ENCODE measurements at regions not wholly inside any gene's neighbourhood (a gene's known extent, or its start where the extent isn't known, plus 50 kb on each side); places are given as distances from the start of the nearest gene placed in this dataset.
A peak's percentile ranks its signal among the peaks of the same experiment; 100 is the strongest.

DNA sequence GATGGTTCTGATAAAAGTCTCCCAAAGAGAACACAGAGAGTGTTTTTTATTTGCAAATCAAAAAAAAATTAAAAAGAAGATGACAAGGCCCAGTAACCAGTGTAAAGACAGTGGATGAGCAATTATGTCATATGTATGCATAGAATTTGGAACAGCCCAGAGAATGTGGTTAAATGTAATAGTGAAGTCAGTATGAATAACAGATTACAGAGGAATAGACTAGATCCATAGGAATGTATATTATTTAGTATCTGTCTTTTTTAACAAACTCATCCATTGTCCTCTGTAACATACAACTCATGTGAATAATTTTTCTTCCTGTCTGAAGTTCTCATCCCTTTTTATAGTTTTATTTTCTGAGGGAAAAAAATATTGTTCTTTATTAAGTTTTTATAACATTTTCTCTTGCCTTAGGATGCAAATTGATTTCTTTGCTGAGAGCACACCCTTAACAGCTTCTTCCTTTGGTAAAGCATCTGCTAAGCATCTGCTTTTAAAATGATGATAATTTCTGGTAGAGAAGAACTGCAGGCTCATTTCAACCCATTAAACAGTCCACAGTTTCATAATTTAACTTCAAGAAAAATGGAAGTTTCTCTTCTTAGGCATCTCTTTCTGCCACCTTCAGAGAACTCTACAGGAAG, 266.5 kb upstream of the MTNR1B start:
- Histone ChIP-seq H3K27me3 (ENCODE audit: insufficient read depth) (no peaks in the 10 kb centered on the region), H3K4me2 (peak overlapping the region; percentile 63; the same call in 1 of the 2 replicates), H3F3A (replicated peaks; ENCODE audit: insufficient read depth) (peaks cover 39% of the 10 kb centered on the region), H3K4me1 (ENCODE audit: control insufficient read depth in 1 of 2, insufficient read depth in 2 of 2, low read depth in 1 of 2, low read length in 1 of 2) (peaks cover 5 to 34% of the 10 kb centered on the region in 2 experiments), H3K9me3 (no peaks in the 10 kb centered on the region), H3K9ac (peak overlapping the region; percentile 77), H2AFZ (ENCODE audit: low read depth) (peak overlapping the region; percentile 32; the same call in 1 of the 2 replicates), H3K36me3 (replicated peaks in 1 of 2; ENCODE audit: control insufficient read depth in 1 of 2, insufficient read depth in 2 of 2, low read length in 1 of 2) (no peaks in the 10 kb centered on the region), H3K27ac (ENCODE audit: low read depth in 2 of 2, low read length in 1 of 2) (peak overlapping the region; percentile 29 to 98; a peak in 3 of 4 replicates), H4K20me1 (ENCODE audit: insufficient read depth) (no peaks in the 10 kb centered on the region), H3K79me2 (ENCODE audit: insufficient read depth) (no peaks in the 10 kb centered on the region), H3K4me3 (ENCODE audit: low read depth in 2 of 2, low read length in 1 of 2) (no peak overlapping the region), H3K9me2 (no peaks in the 10 kb centered on the region)
- TF ChIP-seq FOSL2 (IDR thresholded peaks at IDR 0.05; ENCODE audit: borderline replicate concordance, low read depth) (peak; percentile 69), SMC3 (IDR thresholded peaks at IDR 0.05; ENCODE audit: low read depth, low read length) (no peak), EP300 (IDR thresholded peaks at IDR 0.05; ENCODE audit: borderline replicate concordance in 1 of 2, low read depth in 1 of 2, low read length in 1 of 2) (peak in 1 of 2 experiments; percentile 84; a peak in 2 of 4 replicates), TCF12 (IDR thresholded peaks at IDR 0.05) (peak; percentile 90), JUND (IDR thresholded peaks at IDR 0.05) (peak; percentile 78), ELF1 (IDR thresholded peaks at IDR 0.05) (no peak), FOXM1 (IDR thresholded peaks at IDR 0.05; ENCODE audit: low read depth) (peak; percentile 55; the same call in 1 of the 2 replicates), RXRA (IDR thresholded peaks at IDR 0.05; ENCODE audit: borderline replicate concordance, low read depth) (0 out of 2 replicates have a peak, but pooled peaks have one; percentile 17), NFIC (IDR thresholded peaks at IDR 0.05; ENCODE audit: borderline replicate concordance) (peak; percentile 74), NRF1 (IDR thresholded peaks at IDR 0.05; ENCODE audit: low read depth, low read length) (no peak), TEAD4 (IDR thresholded peaks at IDR 0.05; ENCODE audit: borderline replicate concordance, insufficient read depth) (peak; percentile 84; the same call in 1 of the 2 replicates), POLR2AphosphoS5 (IDR thresholded peaks at IDR 0.05; ENCODE audit: low read depth, low read length) (no peak; the same call in 1 of the 2 replicates)
- TF ChIP-seq, protein P1, sequence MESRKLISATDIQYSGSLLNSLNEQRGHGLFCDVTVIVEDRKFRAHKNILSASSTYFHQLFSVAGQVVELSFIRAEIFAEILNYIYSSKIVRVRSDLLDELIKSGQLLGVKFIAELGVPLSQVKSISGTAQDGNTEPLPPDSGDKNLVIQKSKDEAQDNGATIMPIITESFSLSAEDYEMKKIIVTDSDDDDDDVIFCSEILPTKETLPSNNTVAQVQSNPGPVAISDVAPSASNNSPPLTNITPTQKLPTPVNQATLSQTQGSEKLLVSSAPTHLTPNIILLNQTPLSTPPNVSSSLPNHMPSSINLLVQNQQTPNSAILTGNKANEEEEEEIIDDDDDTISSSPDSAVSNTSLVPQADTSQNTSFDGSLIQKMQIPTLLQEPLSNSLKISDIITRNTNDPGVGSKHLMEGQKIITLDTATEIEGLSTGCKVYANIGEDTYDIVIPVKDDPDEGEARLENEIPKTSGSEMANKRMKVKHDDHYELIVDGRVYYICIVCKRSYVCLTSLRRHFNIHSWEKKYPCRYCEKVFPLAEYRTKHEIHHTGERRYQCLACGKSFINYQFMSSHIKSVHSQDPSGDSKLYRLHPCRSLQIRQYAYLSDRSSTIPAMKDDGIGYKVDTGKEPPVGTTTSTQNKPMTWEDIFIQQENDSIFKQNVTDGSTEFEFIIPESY (IDR thresholded peaks at IDR 0.05; ENCODE audit: borderline replicate concordance, low read depth): peak; percentile 63; the same call in 1 of the 2 replicates
- TF ChIP-seq, protein P2, sequence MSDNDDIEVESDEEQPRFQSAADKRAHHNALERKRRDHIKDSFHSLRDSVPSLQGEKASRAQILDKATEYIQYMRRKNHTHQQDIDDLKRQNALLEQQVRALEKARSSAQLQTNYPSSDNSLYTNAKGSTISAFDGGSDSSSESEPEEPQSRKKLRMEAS (IDR thresholded peaks at IDR 0.05; ENCODE audit: low read depth): no peak
- TF ChIP-seq, protein P3, sequence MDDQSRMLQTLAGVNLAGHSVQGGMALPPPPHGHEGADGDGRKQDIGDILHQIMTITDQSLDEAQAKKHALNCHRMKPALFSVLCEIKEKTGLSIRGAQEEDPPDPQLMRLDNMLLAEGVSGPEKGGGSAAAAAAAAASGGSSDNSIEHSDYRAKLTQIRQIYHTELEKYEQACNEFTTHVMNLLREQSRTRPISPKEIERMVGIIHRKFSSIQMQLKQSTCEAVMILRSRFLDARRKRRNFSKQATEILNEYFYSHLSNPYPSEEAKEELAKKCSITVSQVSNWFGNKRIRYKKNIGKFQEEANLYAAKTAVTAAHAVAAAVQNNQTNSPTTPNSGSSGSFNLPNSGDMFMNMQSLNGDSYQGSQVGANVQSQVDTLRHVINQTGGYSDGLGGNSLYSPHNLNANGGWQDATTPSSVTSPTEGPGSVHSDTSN (IDR thresholded peaks at IDR 0.05): peak; percentile 87
- POLR2A ChIA-PET: interaction anchor here (1.0 kb wide), 1 partner anchor 15 kb away, joined by 3 read pairs; no protein-coding TSS in a partner anchor
- CTCF ChIA-PET: interaction anchor here (0.9 to 1.0 kb wide), 2 partner anchors 97 to 534 kb away, joined by 3 read pairs; no protein-coding TSS in a partner anchor
- no peak for DNase-seq

All from SK-N-SH (cell line).